NCI-H345 treated with DMSO at 0.1 percent for 48 hours (cell line): ENCODE measurements at regions not wholly inside any gene's neighbourhood (a gene's known extent, or its start where the extent isn't known, plus 50 kb on each side); places are given as distances from the start of the nearest gene placed in this dataset.

Experiments
- DNase-seq: peaks from one replicate; lab custom pipeline; 2025; ENCODE audit not compliant: unreplicated experiment; lab: John Stamatoyannopoulos, UW

DNA sequence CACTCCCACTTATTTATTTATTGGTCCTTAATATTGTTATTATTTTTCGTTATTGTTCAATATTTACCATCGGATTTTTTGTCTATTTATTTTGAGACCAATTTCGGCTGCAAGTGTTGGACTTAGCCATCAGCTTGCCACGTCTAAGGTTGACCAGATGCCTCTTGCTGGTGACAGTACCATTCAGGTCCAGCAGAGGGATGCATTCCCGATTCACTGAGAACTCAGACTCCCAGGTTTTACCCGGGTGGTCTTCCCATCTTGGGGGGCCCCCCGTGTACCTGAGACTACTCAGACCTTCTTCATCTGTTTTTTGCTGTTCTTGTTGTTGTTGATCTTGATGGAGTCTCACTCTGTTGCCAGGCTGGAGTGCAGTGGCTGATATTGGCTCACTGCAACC, 1435.2 kb downstream of the UQCRFS1 start:
- no peak for DNase-seq

DNA sequence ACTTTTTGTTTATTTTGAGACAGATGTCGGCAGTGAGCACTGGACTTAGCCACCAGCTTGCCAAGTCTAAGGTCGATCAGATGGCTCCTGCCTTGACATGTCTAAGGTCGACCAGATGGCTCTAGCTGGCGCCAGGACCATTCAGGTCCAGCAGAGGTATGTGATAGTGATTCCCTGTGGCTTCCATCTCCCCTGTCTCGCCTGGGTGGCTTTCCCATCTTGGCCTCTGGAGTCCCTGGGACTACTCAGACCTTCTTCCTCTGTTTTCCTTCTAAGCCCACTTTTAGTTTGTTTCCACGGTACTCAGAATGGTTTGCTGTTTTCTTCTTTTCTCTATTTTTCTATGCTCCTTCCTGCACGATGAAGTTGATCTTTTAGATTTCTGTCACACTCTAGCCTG, 1435.7 kb downstream of the UQCRFS1 start:
- DNase-seq = no peak

DNA sequence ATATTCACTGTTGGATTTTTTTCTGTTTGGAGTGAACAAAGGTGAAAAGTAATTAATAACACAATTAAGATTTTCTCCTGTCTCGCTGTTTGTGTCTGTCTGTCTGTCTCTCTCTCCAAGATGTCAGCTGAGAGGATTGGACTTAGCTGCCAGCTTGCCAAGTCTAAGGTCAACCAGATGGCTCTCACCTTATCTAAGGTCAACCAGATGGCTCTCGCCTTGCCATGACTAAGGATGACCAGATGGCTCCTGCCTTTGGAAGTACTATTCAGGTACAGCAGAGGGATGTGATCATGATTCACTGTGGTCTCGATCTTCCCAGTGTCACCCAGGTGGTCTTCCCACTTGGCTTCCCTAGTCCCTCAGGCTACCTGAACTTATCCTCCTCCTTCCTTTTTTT, 1436.4 kb downstream of the UQCRFS1 start:
- DNase-seq = no peak

DNA sequence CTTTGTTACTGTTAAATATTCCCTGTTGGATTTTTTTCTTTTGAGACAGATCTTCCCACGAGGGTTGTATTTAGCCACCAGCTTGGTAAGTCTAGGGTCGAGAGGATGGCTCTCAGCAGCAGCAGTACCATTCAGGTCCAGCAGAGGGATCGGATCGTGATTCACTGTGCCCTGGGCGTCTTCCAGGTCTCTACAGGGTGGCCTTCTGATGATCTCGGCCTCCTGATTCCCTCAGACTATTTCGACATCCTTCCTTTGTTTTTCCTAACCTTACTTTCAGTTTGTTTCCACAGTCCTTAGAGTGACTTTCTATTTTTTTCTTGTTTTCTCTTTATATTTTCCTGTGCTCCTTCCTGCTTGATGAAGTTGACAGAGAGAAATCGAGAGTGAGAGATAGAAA, 1436.9 kb downstream of the UQCRFS1 start:
- no peak for DNase-seq

DNA sequence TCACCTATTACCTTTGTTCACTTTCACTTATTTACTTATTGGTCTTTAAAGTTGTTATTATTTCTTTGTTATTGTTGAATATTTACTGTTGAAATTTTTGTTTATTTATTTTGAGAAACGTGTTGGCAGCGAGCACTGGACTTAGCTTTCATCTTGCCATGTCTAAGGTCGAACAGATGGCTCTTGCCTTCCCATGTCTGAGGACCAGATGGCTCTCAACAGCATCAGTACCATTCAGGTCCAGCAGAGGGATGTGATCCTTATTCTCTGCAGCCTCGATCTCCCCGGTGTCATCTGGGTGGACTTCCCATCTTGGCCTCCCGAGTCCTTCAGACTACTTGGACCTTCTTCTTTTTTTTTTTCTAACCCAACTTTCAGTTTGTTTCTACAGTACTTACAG, 1437.6 kb downstream of the UQCRFS1 start:
- DNase-seq = no peak

DNA sequence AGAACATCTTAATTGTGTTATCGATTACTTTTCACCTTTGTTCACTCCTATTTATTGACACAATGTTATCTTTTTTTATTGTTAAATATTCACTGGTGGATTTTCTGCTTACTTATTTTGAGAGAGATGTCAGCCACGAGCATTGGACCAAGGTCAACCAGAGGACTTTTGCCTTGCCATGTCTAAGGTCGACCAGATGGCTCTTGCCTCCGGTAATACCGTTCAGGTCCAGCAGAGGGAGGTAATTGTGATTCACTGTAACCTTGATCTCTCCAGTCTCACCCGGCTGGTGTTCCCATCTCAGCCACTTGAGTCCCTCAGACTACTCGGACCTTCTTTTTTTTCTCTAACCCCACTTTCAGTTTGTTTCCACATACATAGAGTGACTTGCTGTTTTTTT, 1438.1 kb downstream of the UQCRFS1 start:
- no peak for DNase-seq

DNA sequence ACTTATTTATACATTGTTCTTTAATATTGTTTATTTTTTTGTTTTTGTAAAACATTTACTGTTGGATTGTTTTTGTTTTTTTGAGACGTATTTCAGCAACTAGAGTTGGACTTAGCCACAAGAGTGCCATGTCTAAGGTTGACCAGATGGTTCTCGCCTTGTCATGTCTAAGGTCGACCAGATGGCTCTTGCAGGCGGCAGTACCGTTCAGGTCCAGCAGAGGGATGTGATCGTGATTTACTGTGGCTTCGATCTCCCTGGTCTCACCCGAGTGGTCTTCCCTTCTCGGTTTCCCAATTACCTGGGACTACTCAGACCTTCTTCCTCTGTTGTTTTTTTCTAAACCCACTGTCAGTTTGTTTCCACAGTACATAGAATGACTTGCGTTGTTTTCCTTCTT, 1438.6 kb downstream of the UQCRFS1 start:
- no peak for DNase-seq

DNA sequence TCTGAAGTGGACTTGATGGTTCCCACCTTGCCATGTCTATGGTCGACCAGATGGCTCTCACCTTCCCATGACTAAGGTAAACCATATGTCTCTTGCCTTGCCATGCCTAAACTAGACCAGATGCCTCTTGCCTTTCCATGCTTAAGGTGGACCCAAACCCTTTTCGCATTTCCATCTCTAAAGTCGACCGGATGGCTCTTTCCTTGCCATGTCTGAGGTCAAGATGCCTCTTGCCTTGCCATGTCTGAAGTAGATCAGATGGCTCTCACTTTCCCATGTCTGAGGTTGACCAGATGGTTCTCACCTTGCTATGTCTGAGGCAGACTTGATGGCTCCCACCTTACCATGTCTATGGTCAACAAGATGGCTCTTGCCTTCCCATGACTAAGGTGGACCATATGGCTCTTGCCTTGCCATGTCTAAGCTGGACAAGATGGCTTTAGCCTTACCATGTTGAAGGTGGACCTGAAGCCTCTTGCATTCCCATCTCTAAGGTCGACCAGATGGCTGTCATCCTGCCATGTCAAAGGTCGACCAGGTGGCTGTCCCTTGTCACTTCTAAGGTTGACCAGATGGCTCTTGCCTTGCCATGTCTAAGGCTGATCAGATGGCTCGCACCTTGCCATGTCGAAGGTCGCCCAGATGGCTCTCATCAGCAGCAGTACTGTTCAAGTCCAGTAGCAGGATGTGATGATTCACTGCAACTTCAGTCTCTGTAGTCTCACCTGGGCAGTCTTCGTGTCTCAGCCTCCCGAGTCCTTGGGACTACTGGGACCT, 1439.4 kb downstream of the UQCRFS1 start:
- DNase-seq = no peak

DNA sequence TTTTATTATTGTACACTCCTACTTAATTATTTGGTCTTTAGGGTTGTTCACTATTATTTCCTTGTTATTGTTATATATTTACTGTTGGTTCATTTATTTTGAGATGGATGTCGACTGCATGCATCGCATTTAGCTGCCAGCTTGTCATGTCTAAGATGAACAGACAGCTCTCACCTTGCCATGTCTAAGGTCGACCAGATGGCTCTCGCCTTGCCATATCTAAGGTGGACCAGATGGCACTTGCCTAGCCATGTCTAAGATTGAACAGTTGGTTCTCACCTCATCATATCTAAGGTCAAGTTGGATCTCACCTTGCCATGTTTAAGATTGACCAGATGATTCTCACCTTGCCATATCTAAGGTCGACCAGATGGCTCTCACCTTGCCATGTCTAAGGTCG, 1440.9 kb downstream of the UQCRFS1 start:
- no peak for DNase-seq

DNA sequence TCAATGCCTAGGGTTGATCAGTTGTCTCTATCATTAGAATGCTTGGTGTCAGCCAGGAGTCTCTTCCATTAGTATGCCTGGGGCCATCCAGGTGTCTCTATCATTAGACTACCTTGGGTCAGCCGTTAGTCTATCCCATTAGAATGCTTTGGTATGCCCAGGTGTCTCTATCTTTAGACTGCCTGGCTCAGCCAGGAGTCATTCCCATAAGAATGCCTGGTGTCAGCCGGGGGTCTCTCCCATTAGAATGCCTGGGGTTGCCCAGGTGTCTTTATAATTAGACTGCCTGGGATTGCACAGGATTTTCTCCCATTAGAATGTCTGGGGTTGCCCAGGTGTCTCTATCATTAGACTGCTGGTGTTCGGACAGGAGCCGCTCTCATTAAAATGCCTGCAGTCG, 1442.9 kb downstream of the UQCRFS1 start:
- DNase-seq = no peak

DNA sequence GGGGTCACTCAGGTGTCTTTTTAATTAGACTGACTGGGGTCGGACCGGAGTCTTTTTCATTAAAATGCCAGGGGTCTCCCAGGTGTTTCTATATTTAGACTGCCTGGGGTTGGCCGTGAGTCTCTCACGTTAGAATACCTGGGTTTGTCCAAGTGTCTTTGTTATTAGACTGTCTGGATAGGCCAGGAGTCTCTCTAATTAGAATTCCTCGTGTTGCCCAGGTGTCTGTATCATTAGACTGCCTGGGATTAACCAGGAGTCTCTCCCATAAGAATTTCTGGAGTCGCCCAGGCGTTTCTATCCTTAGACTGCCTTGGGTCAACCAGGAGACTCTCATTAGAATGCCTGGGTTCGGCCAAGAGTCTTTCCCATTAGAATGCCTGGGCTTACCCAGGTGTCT, 1445.7 kb downstream of the UQCRFS1 start:
- DNase-seq = no peak

DNA sequence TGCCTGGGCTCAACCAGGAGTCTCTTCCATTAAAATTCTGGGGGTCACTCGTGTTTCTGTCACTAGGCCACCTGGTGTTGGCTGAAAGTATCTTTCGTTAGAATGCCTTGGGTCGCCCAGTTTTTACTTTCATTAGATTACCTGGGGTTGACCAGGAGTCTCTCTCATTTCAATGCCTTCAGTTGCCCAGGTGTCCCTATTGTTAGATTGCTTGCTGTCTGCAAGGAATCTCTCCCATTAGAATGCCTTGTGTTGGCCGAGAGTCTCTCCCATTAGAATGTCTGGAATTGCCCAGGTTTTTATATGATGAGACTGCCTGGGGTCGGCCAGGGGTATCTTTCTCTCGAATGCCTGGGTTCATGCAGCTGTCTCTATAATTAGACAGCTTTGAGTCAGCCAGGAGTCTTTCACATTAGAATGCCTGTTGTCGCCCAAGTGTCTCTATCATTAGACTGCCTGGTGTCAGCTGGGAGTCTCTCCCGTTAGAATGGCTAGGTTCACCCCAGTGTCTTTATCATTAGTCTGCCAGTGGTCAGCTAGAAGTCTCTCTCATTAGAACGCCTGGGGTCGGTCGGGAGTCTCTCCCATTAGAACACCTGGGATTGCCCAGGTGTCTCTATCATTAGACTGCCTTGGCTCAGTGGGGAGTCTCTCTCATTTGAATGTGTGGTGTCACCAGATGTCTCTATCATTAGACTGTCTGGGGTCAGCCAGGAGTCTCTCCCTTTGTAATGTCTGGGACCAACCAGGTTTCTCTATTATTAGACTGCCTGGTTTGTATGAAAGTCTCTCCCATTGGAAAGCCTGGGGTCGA, 1446.8 kb downstream of the UQCRFS1 start:
- no peak for DNase-seq

DNA sequence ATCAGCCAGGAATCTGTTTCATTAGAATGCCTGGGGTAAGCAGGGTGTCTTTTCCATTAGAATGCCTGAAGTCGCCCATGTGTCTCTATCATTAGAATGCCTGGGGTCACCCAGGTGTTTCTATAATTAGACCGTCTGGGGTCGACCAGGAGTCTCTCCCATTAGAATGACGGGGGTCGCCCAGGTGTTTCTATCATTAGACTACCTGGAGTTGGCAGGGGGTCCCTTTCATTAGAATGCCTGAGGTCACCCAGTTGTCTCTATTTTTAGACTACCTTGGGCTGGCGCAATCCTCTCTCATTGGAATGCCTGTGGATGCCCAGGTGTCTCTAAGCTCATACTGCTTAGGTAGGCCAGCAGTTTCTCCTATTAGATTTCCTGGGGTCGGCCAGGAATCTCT, 1447.6 kb downstream of the UQCRFS1 start:
- no peak for DNase-seq

DNA sequence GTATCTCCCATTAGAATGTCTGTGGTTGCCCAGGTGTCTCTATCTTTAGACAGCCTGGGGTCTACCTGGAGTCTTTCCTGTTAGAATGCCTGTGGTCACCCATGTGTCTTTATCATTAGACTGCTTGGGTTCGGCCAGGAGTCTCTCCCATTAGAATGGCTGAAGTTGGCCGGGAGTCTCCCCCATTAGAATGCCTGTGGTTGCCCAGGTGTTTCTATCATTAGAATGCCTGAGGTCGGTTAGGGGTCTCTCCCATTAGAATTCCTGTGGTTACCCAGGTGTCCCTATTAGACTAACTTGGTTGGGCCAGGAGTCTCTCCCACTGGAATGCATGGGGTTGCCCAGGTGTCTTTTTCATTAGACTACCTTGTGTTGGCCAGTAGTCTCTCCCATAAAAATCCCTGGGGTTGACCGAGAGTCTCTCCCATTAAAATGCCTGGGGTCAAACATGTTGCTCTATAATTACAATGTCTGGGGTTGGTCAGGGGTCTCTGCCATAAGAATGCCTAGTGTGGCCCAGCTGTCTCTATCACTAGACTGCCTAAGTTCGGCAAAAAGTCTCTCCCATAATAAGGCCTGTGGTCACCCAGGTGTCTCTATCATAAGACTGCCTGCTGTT, 1448.7 kb downstream of the UQCRFS1 start:
- DNase-seq = no peak

DNA sequence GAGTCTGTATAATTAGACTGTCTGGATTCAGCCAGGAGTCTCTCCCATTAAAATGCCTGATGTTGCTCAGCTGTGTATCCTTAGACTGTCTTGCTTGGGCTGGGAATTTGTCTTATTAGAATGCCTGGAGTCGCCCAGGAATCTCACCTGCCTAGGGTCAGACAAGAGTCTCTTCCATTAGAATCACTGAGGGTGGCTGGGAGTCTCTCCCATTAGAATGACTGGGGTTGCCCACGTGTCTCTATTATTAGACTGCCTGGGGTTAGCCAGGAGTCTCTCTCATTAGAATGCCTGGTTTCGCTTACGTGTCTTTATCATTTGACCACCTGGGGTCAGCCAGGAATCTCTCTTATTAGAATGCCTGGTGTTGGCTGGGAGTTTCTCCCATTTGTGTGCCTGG, 1450.0 kb downstream of the UQCRFS1 start:
- DNase-seq = no peak

DNA sequence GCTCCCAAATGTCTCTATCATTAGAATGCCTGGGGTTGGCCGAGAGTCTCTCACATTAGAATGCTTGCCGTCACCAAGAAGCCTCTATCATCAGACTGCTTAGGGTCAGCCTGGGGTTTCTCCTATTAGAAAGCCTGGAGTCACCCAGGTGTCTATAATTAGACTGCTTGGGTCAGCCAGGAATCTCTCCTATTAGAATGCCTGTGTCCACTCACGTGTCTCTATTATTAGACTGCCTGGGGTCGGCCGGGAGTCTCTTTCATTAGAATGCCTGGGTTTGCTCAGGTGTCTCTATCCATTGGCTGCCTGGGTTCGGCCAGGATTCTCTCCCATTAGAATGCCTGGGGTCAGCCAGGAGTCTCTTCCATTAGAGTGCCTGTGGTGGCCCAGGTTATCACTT, 1453.1 kb downstream of the UQCRFS1 start:
- no peak for DNase-seq

DNA sequence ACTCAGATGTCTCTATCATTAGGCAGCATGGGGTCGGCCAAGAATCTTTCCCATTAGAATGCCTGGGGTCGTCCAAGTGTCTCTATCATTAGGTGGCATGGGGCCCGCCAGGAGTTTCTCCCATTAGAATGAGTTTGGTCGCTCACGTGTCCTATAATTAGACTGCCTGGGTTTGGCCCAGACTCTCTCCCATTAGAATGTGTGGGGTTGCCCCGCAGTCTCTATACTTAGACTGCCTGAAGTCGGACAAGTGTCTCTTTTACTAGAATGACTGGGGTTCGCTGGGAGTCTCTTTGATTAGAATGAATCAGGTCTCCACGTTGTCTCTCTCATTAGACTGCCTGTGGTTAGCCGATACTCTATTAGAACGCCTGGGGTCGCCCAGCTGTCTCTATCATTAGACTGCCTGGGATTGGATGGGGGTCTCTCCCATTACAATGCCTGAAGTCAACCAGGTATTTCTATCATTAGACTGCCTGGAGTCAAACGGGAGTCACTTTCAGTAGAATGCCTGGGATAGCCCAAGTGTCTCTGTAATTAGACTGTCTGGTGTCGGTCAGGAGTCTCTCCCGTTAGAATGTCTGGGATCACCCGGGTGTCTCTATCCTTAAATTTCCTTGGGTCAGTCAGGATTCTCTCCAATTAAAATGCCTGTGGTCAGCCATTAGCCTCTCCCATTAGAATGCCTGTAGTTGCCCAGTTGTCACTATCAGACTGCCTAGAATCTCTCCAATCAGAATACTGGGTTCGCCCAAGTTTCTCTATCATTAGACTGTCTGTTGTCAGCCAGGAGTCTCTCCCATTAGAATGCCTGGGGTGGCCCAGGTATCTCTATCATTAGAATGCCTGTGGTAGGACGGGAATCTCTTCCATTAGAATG, 1454.1 kb downstream of the UQCRFS1 start:
- DNase-seq = no peak

DNA sequence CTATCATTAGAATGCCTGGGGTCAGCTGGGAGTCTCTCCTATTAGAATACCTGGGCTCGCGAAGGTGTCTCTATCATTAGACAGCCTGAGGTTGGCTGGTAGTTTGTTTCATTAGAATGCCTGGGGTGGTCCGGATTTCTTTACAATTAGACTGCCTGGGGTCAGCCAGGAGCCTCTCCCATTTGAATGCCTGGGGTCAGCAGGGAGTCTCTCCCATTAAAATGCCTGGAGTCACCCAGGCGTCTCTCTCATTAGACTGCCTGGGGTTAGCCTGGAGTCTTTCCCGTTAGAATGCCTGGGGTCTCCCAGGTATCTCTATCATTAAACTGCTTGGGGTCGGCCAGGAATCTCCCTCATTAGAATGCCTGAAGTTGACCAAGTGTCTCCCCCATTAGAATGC, 1458.3 kb downstream of the UQCRFS1 start:
- DNase-seq = no peak

DNA sequence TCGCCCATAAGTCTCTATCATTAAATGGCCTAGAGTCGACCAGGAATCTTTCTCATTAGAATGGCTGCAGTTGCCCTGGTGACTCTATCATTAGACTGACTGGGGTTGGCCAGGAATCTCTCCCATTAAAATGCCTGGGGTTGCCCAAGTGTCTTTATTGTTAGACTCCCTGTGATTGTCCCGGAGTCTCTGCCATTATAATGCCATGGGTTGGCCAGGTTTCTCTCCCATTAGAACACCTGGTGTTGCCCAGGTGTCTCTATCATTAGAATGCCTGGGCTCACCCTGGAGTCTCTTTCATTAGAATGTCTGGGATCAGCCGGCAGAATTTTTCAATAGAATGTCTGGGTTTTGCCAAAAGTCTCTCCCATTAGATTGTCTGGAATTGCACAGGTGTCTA, 1459.3 kb downstream of the UQCRFS1 start:
- DNase-seq = no peak

DNA sequence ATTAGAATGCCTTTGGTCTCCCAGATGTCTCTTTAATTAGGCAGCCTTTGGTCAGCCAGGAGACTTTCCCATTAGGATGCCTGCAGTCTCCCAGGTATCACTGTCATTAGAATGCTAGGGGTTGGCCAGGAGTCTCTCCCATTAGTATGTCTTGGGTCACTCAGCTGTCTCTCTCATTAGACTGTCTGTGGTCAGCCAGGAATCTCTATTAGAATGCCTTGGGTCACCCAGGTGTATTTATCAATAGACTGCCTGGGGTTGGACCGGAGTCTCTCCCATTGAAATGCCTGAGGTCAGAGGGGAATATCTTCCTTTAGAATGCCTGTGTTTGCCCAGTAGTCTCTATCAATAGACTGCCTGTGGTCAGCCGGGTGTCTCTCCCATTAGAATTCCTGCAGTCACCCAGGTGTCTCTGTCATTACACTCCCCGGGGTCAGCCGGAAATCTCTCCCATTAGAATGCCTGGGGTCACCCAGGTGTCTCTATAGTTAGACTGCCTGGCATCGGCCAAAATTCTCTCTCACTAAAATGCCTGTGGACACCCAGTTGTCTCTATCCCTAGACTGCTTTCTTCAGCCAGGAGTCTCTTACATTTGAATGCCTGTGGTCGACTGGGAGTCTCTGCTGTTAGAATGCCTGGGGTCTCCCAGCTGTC, 1460.3 kb downstream of the UQCRFS1 start:
- DNase-seq = no peak

DNA sequence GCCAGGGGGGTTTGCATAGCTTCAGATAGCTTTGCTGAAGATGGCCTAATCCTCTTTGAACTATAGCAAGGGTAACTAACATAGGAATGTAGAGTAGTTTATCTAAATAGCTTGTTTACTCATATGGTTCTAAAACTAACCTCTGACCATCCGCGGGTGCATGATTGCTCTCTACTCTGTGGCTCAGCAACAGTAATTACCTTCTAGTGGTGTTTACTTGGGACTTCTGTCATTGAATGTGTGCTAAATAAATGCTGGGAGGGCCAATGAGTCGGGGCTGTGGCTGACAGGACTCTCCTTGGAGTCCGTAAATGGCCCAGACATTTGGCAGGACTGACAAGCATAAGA, 1461.9 kb downstream of the UQCRFS1 start:
- no peak for DNase-seq
